Peyer's patch (tissue), 4 donors: ENCODE measurements at regions not wholly inside any gene's neighbourhood (a gene's known extent, or its start where the extent isn't known, plus 50 kb on each side); places are given as distances from the start of the nearest gene placed in this dataset.

Source experiments
- CTCF ChIP-seq, 6 experiments: fragments of 450-650 bp in 4 of 6; fragments of 200-600 bp in 2 of 6; sonication (generic) in 1 of 6; IDR thresholded peaks; one replicate each; pipeline ENCODE4 v1.5.1; 2017 to 2019; ENCODE audit warnings: antibody characterized with exemption in 6 of 6, mild to moderate bottlenecking in 3 of 6, moderate library complexity in 1 of 6
- POLR2A ChIP-seq, 2 donors: fragments of 450-650 bp; IDR thresholded peaks; one replicate each; pipeline ENCODE4 v1.5.1; 2017; ENCODE audit warnings: antibody characterized with exemption in 2 of 2, mild to moderate bottlenecking in 2 of 2, moderate library complexity in 2 of 2

- TF ChIP-seq CTCF (IDR thresholded peaks at IDR 0.05) (no peak), POLR2A (IDR thresholded peaks at IDR 0.05) (no peak)
These were observed 194.2 kb upstream of the CNTN3 start for GRCh38 chr3:74808506-74809275.
